HG03280 (cell line): ENCODE measurements at regions not wholly inside any gene's neighbourhood (a gene's known extent, or its start where the extent isn't known, plus 50 kb on each side); places are given as distances from the start of the nearest gene placed in this dataset.

Source experiments
- ATAC-seq: cut with Tn5 transposase; IDR thresholded peaks from one replicate; pipeline ENCODE4 v1.9.1; 2021; ENCODE audit warnings: mild to moderate bottlenecking, moderate library complexity; ENCODE audit not compliant: unreplicated experiment

GRCh38 chr18:10009321-10010144 lies 95.7 kb downstream of the VAPA start:
- no peak for ATAC-seq

GRCh38 chr18:10010611-10011015 lies 96.8 kb downstream of the VAPA start:
- ATAC-seq, result no peak

GRCh38 chr18:10011061-10011460 lies 97.2 kb downstream of the VAPA start:
- no peak for ATAC-seq

- no peak for ATAC-seq
These were observed 97.9 kb downstream of the VAPA start for GRCh38 chr18:10011751-10012150.

- no peak for ATAC-seq
These were observed 98.7 kb downstream of the VAPA start for GRCh38 chr18:10012526-10012925.

GRCh38 chr18:10013621-10014543 lies 100.1 kb downstream of the VAPA start:
- no peak for ATAC-seq

GRCh38 chr18:10015288-10015701 lies 101.5 kb downstream of the VAPA start:
- no peak for ATAC-seq

GRCh38 chr18:10015941-10016819 lies 102.4 kb downstream of the VAPA start:
- no peak for ATAC-seq

- no peak for ATAC-seq
These were observed 103.2 kb downstream of the VAPA start for GRCh38 chr18:10017043-10017442.

- ATAC-seq, result no peak
These were observed 104.5 kb downstream of the VAPA start for GRCh38 chr18:10018289-10018688.

- no peak for ATAC-seq
These were observed 106.4 kb downstream of the VAPA start for GRCh38 chr18:10020171-10020570.

- ATAC-seq, result no peak
These were observed 108.5 kb downstream of the VAPA start for GRCh38 chr18:10022365-10022764.

- no peak for ATAC-seq
These were observed 110.2 kb downstream of the VAPA start for GRCh38 chr18:10023853-10024570.

GRCh38 chr18:10025711-10026670 lies 112.2 kb downstream of the VAPA start:
- ATAC-seq, result no peak

GRCh38 chr18:10027031-10027430 lies 113.2 kb downstream of the VAPA start:
- ATAC-seq, result no peak

- ATAC-seq, result no peak
These were observed 113.6 kb downstream of the VAPA start for GRCh38 chr18:10027461-10027860.

GRCh38 chr18:10029711-10030110 lies 115.9 kb downstream of the VAPA start:
- ATAC-seq, result no peak

GRCh38 chr18:10030816-10031541 lies 117.2 kb downstream of the VAPA start:
- ATAC-seq, result no peak
